ENCODE measurements at regions not wholly inside any gene's neighbourhood (a gene's known extent, or its start where the extent isn't known, plus 50 kb on each side); places are given as distances from the start of the nearest gene placed in this dataset.
"Not testable (repeated sequence)": the region's sequence is repeated elsewhere in the genome, so short reads cannot be mapped to it uniquely, and the experiment has no call there.

DNA sequence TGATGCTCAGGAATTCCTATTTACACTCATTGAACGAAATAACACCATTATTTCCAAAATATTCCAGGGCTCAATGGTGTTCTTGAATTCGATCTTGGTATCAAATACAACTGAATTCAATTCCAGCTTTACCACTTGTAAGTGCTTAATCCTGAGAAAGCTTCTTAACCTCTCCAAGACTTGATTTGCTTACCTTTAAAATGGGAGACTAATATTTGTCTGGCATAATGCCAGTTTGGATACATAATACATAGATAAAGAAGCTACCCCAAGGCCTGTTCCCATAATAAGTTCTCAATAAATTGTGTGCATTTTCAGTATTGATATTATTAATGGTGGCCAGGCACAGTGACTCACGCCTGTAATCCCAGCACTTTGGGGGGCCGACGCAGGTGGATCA lies 368.9 kb upstream of the MAF start:
- no peak for DNase-seq

DNA sequence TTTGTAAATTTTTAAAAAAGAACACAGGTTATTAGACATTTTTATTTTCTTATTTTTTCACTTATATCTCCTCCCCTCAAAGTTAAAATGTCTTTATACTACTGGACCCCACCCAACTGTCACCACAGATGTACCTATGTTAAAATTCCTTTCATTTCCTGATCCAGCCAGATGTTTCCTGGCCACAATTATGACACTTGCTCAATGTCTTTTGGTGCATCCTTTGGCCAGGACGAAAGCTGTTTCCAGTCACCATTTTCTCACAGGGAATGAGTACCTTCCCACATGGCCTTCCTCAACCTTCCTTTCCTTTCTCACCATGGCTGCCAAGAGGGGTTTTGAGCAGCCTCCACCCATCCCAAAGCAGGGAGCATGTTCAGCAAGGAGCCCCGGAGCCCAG lies 365.7 kb upstream of the MAF start:
- DNase-seq, result no peak

DNA sequence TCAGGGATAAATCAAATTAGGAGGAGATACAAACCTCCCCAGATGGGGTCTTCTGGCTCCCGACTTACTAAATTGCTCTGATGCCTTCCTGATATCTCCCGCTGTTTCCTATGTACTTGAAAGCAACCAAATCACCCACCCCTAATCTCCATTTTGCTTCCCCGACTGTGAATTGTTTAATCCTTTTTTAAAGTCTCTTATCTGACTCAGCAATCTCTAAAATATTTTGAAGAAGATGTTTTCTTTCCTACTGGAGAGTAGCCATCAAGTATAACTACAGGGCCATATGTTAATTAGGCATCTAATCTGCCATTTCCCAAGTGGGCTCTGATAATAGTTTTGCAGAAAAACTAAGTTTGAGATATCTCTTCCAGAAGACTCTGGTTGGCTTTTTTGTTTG lies 365.2 kb upstream of the MAF start:
- no peak for DNase-seq

GRCh38 chr16:79964104-79964503 lies 363.6 kb upstream of the MAF start:
- no peak for DNase-seq

- no peak for DNase-seq
Observed at GRCh38 chr16:79962962-79963361, 362.4 kb upstream of the MAF start.

DNA sequence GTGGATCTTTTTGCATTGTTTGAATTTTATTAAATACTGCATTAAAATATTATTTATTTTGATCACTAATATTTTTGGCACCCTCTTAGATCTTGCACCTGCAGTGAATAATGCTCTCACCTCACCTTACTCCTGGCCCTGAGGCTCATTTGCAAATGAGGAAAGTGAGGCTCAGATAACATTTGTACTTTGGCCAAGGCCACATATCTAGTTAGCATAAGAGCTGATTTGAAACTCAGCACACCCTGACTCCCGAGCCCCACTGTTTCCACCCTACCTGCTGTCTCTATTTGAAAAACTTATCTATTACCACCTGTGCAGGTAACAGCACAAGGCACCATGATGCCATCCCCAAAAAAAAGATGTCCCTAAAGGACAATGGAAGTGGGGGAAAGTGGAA lies 358.7 kb upstream of the MAF start:
- DNase-seq, result no peak

- DNase-seq, result no peak
Observed at GRCh38 chr16:79954921-79955705, 354.6 kb upstream of the MAF start.

DNA sequence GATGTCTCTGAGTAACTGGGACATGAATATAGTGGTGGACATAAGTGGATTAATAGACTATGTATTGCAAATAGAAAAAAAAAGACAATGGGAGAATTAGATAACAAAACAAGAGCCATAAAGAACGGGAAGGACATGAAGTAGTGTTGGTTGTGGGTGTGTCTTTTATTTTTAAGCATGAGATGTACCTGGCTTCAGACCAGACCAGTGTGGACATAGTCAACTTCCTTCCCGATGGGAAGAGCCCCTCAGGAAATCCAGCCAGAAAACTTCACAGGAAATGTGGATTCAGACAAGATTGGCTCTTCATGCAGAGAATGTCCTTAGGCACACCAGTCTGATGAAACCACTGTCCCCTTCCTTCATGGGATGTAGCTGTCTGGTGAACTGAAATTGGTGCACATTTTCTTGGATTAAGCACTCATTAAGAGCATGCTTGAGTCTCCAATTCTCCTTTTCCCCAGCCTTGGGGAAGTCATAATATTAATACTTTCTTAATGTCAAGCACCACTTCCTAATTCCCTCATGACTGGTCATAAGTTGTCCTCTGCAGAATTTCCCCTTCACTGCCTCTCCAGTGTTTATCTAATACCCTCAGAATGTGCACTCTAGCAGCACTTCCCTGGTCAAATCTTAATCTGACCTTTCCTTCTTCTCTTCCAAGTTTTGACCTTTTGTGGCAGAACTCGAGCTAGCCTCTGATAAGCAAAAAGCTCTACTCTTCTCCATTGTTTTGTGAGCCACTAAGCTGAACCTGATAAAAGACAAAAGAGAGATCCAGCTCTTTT lies 350.6 kb upstream of the MAF start:
- DNase-seq, result peak; percentile 48 to 65

GRCh38 chr16:79949417-79949816 lies 348.9 kb upstream of the MAF start:
- DNase-seq, result no peak

DNA sequence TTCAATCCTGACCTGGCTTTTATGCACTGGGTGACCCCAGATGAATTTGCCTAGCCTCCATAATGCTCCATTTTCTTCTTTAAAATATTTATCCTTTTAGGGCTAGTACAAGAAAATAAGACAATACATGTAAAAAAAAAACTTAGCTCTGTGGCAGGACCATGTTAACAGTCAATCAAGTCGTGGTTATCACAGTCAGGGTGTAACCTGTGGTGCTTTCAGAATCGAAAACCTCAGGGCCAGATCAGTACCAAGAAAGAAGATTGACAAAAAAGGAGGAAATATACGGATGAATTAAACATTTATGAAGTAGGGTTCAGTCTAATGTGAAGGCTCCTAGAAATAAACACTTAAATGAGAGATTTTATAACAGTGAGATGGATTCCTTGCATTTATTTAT lies 347.2 kb upstream of the MAF start:
- DNase-seq, result no peak

- DNase-seq, result no peak
Observed at GRCh38 chr16:79946252-79946651, 345.7 kb upstream of the MAF start.

GRCh38 chr16:79943736-79944135 lies 343.2 kb upstream of the MAF start:
- no peak for DNase-seq

DNA sequence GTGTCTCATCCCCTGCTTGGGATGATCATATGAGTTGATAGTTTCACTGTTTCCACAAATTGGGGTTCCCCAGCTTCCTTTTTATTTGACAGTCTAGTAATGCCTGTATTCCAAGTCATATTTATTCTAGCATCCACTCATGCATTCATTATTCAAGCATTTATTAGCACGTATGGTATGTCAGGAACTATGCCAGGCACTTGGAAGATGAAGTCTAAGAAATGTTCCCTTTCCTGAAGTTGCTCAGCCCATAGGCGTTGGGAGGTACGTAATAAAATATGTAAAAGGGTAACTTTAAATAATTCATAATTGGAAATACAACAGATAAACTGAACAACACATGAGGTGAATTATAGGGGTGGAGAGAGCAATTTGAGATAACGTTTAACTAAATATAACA lies 338.0 kb upstream of the MAF start:
- peak; percentile 2 to 23 for DNase-seq

GRCh38 chr16:79937671-79938070 lies 337.1 kb upstream of the MAF start:
- DNase-seq, result not testable (repeated sequence)

GRCh38 chr16:79933603-79934002 lies 333.1 kb upstream of the MAF start:
- no peak for DNase-seq

GRCh38 chr16:79932572-79932971 lies 332.0 kb upstream of the MAF start:
- no peak for DNase-seq

GRCh38 chr16:79931721-79932120 lies 331.2 kb upstream of the MAF start:
- DNase-seq, result no peak

DNA sequence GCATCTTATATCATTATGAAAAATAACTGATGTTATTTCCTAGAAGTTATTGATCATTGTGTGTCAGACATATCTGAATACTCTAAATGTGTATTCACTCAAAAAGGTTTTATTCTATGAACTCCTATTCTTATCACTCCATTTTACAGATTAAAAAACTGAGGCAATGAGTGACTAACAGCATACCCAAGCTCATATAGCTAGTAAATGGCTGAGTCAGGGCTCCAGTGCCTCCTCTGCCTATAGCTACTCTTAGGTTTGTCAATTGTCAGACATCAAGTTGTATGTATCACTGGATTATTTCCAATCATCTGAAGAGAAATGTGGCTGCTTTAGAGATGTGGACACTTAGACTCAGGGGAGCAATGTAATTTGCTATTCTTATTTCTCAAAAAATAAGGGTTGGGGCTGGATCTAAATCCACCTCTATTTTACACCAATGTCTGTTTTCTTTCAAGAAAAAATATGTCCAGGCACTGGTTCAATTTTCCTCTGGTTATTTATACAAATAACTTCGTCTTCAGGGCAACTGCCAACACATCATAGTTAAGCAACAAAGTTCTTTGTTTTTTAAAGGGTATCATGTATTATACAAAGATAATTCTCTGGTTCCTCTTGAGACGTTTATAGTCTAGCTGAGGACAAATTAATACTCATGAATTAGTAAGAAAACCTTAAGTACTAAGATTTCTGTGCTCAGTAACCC lies 328.9 kb upstream of the MAF start:
- DNase-seq, result no peak

GRCh38 chr16:79928142-79928873 lies 327.8 kb upstream of the MAF start:
- no peak for DNase-seq

DNA sequence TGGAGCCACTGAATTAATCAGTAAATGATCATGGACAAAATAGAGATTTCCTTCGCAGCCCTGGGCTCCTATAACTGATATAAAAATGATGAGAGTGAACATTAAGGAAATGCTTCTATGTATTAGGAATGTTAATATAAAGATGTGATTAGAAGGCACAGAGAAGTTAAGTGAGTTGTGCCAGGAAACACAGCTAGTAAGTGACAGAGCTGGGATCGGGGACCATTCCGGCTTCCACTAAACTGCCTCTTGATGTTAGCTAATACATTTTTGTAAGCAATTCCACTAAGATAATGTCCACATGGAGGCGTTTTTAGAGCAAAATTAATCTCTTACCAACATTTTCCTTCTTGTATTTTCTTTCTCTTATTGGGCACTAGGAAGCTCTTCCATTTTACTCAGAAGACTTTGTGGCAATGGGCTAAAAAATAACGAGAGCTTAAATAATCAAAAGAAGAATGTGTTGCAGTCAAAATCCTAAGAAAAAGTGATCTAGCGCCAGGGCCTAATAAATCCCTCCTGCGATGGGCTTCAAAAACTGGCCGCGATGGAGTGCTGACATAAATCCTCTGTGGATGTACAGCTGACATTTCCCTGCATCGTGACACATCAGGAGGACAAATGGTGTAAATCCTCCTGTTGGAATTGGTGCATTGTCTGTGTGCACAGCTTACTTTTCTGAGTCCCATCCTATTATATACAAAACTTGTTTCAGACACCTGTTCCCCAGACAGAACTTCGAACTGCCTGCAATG lies 326.1 kb upstream of the MAF start:
- DNase-seq, result no peak

- no peak for DNase-seq
Observed at GRCh38 chr16:79923431-79923830, 322.9 kb upstream of the MAF start.

DNA sequence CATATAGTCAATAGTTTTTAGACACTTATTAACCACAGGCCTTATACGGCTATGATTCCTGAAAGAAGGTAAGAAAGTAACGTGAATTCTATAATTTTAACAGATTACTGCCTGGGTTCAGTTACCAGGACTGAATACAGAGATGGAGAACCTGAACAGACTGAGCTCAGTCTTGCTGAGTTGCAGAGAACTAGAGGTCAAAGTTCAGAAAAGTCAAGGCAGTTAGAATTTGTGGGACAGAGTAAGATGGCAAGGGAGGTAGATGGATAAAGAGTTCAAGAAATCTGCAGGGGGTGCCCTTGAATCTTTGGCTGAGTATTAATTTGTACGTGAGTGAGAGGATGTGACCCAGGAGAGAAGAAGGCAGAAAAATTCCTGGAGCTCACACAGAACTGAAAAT lies 320.1 kb upstream of the MAF start:
- DNase-seq, result no peak

Data from inflammatory macrophage treated with lipopolysaccharide for 1 hour (primary cell).